Suprapubic skin (tissue), 4 donors: ENCODE measurements at regions not wholly inside any gene's neighbourhood (a gene's known extent, or its start where the extent isn't known, plus 50 kb on each side); places are given as distances from the start of the nearest gene placed in this dataset.

Experiments used
- DNase-seq, 2 donors: peaks; one replicate each; pipeline ENCODE4 v3.0.0-alpha.2; 2019; ENCODE audit warnings: low spot score in 2 of 2
- H3K27ac ChIP-seq: fragments of 200-600 bp; sonication (generic); one replicate; pipeline ENCODE4 v1.5.1; 2019
- H3K27me3 ChIP-seq: fragments of 200-600 bp; sonication (generic); one replicate; pipeline ENCODE4 v1.5.1; 2019
- H3K36me3 ChIP-seq: fragments of 200-600 bp; sonication (generic); one replicate; pipeline ENCODE4 v1.5.1; 2019
- H3K4me1 ChIP-seq: fragments of 200-600 bp; sonication (generic); one replicate; pipeline ENCODE4 v1.5.1; 2019
- H3K4me3 ChIP-seq: fragments of 200-600 bp; sonication (generic); one replicate; pipeline ENCODE4 v1.5.1; 2019; ENCODE audit warnings: mild to moderate bottlenecking
- H3K9me3 ChIP-seq: fragments of 200-600 bp; sonication (generic); one replicate; pipeline ENCODE4 v1.5.1; 2019
- EP300 ChIP-seq: sonication (generic); formaldehyde crosslinking; IDR thresholded peaks from one replicate; pipeline ENCODE4 v1.6.1; 2017; ENCODE audit warnings: antibody characterized with exemption
- POLR2A ChIP-seq, 2 donors: fragments of 450-650 bp; IDR thresholded peaks; one replicate each; pipeline ENCODE4 v1.6.1; 2017; ENCODE audit warnings: antibody characterized with exemption in 2 of 2, mild to moderate bottlenecking in 2 of 2, moderate library complexity in 2 of 2
- POLR2AphosphoS5 ChIP-seq, 3 donors: sonication (generic); formaldehyde crosslinking; IDR thresholded peaks; one replicate each; pipeline ENCODE4 v1.6.1; 2017; ENCODE audit warnings: antibody characterized with exemption in 3 of 3
- WGBS: methylation state at CpG from one replicate; pipeline ENCODE4 v1.1.5; 2018; 5-methylcytosine and 5-hydroxymethylcytosine counted together
- TF ChIP-seq, protein P1 (sequence below), 2 donors: fragments of 200-600 bp in 1 of 2; fragments of 450-650 bp in 1 of 2; sonication (generic) in 1 of 2; IDR thresholded peaks; one replicate each; pipeline ENCODE4 v1.5.1; 2016 to 2019; ENCODE audit warnings: antibody characterized with exemption in 2 of 2, mild to moderate bottlenecking in 1 of 2, moderate library complexity in 1 of 2

DNA sequence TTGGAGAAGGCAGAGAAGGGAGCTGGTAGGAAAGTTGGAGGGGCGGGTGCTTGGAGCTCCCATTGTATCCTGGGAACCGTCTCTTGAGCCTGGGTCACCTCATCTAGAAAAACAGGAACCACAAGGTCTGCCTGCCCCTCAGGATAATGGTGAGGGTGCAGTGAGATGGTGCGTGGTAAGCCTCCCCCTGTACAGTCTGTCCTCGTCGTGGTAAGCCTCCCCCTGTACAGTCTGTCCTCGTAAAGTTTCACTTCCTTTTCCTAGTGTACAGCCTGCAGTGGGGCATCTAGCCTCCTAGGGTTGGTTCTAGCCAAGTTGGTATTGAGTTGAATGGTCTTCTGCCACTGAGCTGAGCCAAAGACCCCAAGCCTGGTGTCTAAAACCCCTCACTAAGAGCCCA is 66.5 kb upstream of the IGSF21 start:
- no peak for TF ChIP-seq POLR2AphosphoS5 (IDR thresholded peaks at IDR 0.05)
- TF ChIP-seq, protein P1, sequence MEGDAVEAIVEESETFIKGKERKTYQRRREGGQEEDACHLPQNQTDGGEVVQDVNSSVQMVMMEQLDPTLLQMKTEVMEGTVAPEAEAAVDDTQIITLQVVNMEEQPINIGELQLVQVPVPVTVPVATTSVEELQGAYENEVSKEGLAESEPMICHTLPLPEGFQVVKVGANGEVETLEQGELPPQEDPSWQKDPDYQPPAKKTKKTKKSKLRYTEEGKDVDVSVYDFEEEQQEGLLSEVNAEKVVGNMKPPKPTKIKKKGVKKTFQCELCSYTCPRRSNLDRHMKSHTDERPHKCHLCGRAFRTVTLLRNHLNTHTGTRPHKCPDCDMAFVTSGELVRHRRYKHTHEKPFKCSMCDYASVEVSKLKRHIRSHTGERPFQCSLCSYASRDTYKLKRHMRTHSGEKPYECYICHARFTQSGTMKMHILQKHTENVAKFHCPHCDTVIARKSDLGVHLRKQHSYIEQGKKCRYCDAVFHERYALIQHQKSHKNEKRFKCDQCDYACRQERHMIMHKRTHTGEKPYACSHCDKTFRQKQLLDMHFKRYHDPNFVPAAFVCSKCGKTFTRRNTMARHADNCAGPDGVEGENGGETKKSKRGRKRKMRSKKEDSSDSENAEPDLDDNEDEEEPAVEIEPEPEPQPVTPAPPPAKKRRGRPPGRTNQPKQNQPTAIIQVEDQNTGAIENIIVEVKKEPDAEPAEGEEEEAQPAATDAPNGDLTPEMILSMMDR (IDR thresholded peaks at IDR 0.05), result no peak
- no peak for TF ChIP-seq EP300
- TF ChIP-seq POLR2A (IDR thresholded peaks at IDR 0.05), result no peak
- DNase-seq, result peak in 1 of 2 donors; percentile 64
- Histone ChIP-seq H3K9me3 (no peaks in the 10 kb centered on the region), H3K4me3 (no peak overlapping the region), H3K36me3 (no peaks in the 10 kb centered on the region), H3K4me1 (no peaks in the 10 kb centered on the region), H3K27ac (no peak overlapping the region), H3K27me3 (peaks cover 42% of the 10 kb centered on the region)
- 57% methylated on average over 6 of the region's 6 CpGs for WGBS

DNA sequence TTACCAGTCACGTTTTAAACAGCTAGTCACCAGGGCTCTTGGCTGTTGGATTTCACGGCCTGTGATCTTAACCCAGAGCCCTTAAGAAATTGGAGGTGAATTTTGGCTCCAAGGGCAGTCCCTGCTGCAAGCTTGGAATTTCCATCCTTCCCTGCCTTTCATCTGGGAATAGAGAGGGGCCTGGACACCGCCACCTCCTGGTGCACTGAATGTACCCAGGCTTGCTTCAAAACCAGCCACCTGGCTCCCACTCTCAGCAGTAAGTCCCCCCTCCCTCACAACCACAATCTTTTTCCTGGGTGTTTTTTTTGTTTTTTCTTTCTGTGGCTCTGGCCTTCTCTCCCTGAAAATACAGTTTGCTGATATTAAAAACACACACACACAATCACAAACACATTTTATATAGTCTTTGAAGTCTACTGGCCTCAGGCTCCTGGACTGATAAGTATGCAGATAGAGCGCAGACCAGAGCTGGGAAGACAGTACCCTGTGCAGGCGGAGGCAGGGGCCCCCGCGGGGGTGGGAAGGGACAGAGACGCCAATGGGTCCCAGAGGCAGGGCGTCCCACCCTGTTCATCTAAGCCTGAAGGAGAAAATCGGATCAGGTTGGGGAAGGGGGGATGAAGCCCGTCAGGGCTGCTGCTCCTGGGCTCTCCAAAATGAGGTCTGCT is 65.8 kb upstream of the IGSF21 start:
- Histone ChIP-seq H3K36me3 (no peaks in the 10 kb centered on the region), H3K27ac (no peak overlapping the region), H3K4me3 (no peak overlapping the region), H3K27me3 (peaks cover 42% of the 10 kb centered on the region), H3K9me3 (no peaks in the 10 kb centered on the region), H3K4me1 (no peaks in the 10 kb centered on the region)
- DNase-seq, result no peak
- TF ChIP-seq POLR2AphosphoS5 (IDR thresholded peaks at IDR 0.05) (no peak), POLR2A (IDR thresholded peaks at IDR 0.05) (no peak), EP300 (no peak)
- TF ChIP-seq, protein P1 (IDR thresholded peaks at IDR 0.05), result no peak
- 48% methylated on average over 10 of the region's 11 CpGs for WGBS

DNA sequence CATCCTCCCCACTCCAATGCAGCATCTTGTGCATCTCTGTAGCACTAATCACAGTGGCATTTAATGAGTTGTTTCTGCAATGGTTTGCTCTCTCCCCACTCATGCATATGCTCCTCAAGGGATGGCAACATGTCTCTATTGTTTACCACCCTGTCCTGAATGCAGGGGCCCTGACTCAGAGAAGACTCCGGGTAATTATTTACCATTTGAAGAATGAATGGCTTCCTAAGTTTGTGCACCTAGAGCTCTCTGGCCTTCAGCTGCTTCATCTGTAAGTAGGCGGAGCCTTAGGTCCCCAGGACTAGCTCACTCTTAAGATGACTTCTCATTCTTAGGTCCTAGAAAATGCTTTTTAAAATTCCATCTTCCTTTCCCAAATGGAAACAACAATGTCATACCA is 63.7 kb upstream of the IGSF21 start:
- no peak overlapping the region for H3K4me3 ChIP-seq
- no peak for TF ChIP-seq EP300
- no peak for TF ChIP-seq POLR2AphosphoS5 (IDR thresholded peaks at IDR 0.05)
- TF ChIP-seq, protein P1 (IDR thresholded peaks at IDR 0.05), result no peak
- TF ChIP-seq POLR2A (IDR thresholded peaks at IDR 0.05), result no peak
- H3K27me3 ChIP-seq, result peaks cover 33% of the 10 kb centered on the region
- no peaks in the 10 kb centered on the region for H3K9me3 ChIP-seq
- no peaks in the 10 kb centered on the region for H3K4me1 ChIP-seq
- H3K36me3 ChIP-seq, result no peaks in the 10 kb centered on the region
- no peak overlapping the region for H3K27ac ChIP-seq
- WGBS, result 87% methylated on average over 2 of the region's 2 CpGs
- DNase-seq, result no peak

DNA sequence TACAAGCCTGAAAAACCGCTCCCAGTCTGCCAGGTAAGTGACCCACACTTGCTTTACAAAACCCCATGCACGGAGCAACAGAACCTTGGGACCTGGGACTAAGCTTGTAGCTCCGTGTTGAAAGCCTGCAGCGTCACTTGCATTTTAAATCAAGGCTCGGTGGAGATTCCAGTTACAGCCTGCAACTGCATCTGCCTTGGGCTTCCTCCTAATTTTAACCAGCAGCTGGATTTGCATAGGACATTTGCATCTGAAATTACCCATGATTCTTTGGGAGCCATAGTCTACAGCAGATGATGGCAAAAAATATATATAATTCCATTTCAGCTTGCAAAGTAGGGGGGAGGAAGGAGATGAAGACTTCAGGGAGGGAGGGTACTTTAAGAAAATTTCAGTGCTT is 62.4 kb upstream of the IGSF21 start:
- peaks cover 31% of the 10 kb centered on the region for H3K27me3 ChIP-seq
- H3K4me1 ChIP-seq, result no peaks in the 10 kb centered on the region
- 37% methylated on average over 5 of the region's 5 CpGs for WGBS
- TF ChIP-seq, protein P1 (IDR thresholded peaks at IDR 0.05), result no peak
- TF ChIP-seq POLR2AphosphoS5 (IDR thresholded peaks at IDR 0.05) (no peak), POLR2A (IDR thresholded peaks at IDR 0.05) (no peak), EP300 (no peak)
- H3K27ac ChIP-seq, result no peak overlapping the region
- H3K4me3 ChIP-seq, result no peak overlapping the region
- no peaks in the 10 kb centered on the region for H3K9me3 ChIP-seq
- no peak for DNase-seq
- H3K36me3 ChIP-seq, result no peaks in the 10 kb centered on the region

DNA sequence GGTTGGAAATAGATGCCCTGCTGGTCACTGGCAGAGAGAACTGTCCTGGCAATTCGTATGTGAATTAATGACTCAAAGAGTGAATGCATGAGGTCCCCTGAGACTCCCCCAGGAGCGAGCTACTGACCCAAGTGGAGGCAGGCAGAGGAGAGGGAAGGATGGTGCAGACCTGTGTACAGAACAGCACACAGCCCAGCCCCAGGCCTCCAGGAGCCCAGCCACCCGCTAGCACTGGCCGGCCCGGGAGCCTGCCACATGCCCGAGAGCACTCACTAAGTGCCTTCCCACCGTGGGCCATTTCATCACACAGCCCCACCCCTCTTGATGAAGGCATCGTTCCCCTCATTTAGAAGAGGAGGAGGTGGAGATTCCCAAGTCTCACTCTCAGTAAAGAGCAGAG is 62.0 kb upstream of the IGSF21 start:
- Histone ChIP-seq H3K9me3 (no peaks in the 10 kb centered on the region), H3K27ac (no peak overlapping the region), H3K4me1 (no peaks in the 10 kb centered on the region), H3K27me3 (peaks cover 31% of the 10 kb centered on the region), H3K4me3 (no peak overlapping the region), H3K36me3 (no peaks in the 10 kb centered on the region)
- DNase-seq, result no peak
- WGBS, result 41% methylated on average over 6 of the region's 8 CpGs
- no peak for TF ChIP-seq POLR2A (IDR thresholded peaks at IDR 0.05)
- TF ChIP-seq EP300, result no peak
- TF ChIP-seq, protein P1 (IDR thresholded peaks at IDR 0.05), result no peak
